ENCODE measurements at regions not wholly inside any gene's neighbourhood (a gene's known extent, or its start where the extent isn't known, plus 50 kb on each side); places are given as distances from the start of the nearest gene placed in this dataset.

DNA sequence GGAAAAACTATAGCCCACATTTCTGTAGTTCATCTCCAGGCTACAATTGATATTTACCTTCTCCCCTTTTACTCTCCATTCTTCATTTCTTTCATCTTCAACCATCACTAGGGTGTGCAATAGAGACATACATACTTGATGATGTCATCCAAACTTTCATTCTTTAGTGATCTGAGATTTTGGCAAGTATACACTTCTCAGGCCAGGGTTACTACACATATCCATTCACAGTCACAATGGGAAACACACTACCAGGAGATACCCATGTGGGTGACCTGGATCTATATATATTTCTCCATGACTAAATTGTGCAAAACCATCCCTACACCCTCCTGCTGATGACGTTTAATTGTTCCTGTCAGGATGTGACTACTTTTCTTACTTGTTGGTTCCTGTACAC, 769.5 kb upstream of the DPPA4 start:
- DNase-seq (ENCODE audit: low read depth) = no peak

DNA sequence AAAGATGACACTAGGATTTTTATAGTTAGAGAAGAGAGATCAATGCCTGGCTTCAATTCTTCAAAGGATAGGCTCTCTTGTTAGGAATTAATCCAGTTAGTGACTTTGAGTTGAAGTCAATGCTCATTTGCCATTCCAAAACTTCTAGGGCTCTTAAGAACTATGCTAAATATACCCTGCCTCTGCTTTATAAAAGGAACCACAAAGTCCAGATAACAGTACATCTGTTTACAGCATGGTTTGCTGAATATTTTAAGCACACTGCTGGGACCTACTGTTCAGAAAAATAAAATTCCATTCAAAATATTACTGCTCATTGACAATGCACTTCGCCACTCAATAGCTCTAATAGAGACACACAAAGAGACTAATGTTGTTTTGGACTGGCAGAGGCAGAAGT, 786.6 kb upstream of the DPPA4 start:
- no peak for DNase-seq (ENCODE audit: low read depth)

DNA sequence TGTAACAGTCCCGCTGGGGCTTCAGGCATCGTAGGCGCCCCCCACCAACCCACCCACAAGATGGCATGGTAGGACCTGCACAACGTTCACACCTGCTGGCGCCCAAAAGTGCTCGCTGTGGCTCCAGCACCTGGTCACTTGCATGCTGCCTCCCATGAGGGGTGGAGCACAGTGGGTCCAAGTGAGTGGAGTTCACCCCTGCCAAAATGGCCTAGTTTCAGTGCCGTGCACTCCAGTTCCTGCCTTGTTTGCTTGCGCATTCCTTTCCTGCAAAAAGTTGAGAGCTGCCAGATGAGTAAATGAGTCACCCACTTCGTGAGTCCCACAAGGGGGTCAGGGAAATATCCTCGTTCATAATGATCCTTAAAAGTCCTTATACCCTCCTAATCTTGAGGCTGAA, 788.7 kb upstream of the DPPA4 start:
- no peak for DNase-seq (ENCODE audit: low read depth)

DNA sequence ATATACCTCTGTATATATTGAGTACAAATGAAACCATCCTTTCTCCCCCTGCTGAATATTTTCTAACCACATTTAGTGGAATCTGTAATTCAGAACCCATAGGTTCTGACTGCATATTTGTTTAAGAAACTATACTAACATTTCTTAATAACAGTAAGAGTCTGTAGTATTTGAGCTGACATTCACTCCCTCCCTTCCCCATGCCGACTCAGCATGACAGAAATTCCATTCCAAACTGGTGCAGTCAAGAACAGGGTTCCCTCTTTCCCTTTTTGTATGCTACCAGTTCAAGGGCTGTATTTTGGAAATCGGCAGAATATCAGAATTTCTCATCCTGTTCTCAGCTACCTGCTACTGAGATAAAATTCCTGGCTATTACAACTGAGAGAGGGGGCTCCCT, 796.6 kb upstream of the DPPA4 start:
- DNase-seq (ENCODE audit: low read depth) = no peak

DNA sequence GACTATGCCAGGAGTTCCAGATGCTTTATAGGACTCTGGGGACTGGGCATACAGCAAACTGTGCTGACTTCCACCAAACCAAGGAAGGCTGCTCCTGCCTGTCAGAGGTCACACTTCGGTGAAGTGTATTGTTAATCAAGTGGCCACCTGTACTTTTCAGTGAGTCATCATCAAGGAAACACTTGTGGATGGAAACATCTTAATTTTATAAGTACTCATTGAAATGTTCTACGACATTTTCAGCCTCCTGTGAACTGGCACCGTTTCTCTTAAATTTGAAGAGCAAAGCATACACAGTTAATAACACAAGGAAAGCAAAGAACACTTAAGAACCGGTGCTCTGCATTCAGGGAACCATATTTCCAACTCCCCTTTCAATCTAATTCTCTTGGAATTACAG, 801.7 kb upstream of the DPPA4 start:
- no peak for DNase-seq (ENCODE audit: low read depth)

DNA sequence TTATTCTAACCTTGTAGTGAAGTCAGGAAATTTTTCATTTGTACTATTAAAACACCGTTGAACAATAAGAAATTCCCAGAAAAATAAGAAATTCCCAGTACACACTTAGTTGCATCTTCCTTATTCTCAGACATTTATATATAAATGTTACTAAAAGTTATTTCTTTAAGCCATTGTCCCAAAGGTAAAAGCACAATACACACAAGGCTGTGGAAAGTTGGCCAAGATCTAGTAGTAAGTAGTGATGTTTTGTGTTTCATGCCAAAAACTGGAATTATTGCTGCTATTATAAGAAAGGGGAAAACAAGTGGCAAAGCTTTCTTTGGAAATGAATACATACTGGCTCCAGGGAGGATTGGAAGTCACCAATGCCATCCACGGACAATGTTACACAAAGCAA, 802.5 kb upstream of the DPPA4 start:
- no peak for DNase-seq (ENCODE audit: low read depth)

DNA sequence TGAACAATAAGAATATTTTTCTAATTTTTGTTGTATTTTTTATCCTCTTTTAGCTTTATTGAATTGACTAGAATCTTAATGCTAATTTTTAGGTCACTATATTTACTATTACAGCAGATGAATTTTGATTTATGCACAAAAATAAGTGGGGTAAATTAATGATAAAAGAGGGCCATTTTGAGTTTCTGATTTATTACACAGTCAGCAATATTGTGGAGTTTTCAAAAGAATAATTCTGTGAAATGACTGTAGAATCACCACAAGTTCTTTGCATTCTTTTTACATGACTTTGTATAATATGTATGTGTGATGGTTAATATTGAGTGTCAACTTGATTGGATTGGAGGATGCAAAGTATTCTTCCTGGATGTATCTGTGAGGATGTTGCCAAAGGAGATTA, 812.4 kb upstream of the DPPA4 start:
- DNase-seq (ENCODE audit: low read depth) = no peak

DNA sequence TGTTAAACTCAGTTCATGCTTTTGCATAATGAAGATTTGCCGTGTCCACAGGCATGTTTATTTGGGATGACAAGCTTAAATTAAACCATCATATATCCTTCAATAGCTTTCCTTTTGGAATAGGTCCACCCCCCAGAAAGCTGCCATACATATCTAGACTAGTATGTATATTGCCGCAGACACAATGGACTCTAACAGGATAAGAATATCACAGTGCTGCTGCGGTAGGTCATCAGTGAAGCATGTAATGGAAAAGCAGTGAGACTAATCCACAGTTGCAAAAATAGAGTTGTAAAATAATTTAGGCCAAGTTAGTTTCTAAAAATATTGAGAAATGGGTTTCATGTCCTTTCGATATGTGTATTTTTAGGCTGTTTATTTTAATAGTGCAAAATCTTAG, 819.9 kb upstream of the DPPA4 start:
- no peak for DNase-seq (ENCODE audit: low read depth)

DNA sequence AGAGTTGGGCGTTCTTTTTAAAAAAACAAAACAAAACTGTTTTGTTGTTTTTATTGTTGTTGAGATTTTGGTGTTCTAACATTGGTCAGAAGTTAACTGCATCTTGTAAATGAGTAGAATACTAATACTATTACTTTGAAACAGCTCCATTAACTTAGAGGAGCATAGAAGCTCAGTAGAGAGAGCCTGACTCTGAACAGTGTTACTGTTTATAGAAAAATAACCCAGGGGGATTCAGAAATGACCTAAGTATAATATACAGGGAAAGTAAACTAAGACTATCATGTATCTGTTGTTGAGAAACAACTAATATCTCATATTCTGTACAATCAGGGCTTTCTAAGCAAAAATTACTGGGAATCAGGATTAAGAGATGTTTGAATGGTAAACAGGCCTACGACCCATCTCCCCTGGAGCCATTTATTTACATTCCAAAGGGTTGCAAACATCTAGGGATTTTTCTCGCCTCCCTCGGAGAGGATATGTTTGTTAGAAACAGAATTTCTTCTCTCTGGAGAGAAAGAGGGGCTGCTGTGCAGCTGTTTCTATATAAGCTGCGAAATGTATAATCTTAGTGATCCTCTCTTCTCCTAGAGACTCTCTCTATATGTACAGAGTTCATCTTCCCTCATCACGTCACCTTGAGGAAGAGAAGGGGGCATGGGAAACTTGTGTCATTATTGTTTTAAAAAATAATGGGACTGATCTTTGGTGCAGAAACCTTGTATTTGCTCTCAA, 827.5 kb upstream of the DPPA4 start:
- no peak for DNase-seq (ENCODE audit: low read depth)

DNA sequence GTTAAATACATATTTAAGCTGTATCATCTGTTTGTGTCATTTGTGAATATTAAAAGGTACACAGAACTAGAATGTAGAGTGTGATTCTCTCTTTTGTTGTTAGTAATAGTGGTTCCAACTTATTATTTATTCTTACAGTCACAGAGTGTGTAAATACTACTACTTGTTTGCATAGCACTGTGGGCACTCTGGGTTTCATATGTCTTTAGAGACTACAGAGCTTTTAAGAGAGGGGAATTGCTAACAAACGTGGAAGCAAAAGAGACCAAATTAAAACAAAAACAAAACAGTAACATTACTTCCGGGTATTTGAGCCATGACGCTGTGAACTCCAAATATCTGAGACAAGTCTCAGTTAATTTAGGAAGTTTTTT, 828.0 kb upstream of the DPPA4 start:
- no peak for DNase-seq (ENCODE audit: low read depth)

DNA sequence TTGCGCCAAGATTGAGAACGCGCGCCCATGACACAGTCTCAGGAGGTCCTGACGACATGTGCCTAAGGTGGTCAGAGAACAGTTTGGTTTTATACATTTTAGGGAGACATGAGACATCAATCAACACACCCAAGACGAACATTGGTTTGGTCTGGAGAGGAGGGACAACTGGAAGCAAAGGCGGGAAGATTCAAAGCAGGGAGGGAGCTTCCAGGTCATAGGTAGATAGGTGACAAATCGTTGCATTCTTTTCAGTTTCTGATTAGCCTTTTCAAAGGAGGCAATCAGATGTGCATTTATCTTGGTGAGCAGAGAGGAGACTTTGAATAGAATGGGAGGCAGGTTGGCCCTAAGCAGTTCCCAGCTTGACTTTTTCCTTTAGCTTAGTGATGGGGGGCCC, 828.4 kb upstream of the DPPA4 start:
- no peak for DNase-seq (ENCODE audit: low read depth)

DNA sequence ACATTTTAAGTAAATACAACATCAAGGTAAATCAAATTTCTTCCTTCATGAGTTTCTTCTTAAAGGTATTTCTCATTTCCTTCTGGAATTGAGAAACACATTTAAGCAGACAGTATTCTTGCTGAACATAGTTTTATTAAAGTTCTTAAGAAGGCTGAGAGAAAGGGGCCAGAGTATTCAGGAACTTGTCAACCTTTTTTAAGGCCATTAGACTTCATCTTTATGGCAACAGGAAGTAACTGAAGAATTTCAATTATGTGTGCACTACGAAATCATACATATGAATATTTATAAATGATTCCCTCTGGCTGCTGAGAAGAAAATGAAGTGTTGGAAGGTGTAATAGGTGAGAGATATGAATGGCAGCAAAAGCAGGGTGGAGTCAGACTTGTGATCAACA, 829.4 kb upstream of the DPPA4 start:
- no peak for DNase-seq (ENCODE audit: low read depth)

DNA sequence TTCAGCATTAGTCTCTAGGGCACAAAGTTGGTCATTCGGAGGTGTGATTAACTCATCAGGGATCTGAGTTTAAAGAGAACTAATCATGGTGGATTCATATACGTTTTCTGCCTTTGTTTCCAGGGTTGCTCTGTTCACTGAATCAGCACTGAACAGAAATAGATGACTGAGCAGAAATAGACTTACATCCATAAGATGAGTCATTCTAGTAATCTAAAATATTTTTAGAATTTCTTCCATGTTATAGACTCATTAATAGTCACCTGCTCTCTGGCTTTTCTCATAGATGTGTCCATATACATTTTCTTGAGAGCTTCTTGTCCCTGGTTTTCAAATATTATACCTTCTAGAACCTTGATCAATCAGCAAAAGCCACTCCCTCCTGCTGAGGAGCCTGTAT, 837.6 kb upstream of the DPPA4 start:
- DNase-seq (ENCODE audit: low read depth) = no peak

DNA sequence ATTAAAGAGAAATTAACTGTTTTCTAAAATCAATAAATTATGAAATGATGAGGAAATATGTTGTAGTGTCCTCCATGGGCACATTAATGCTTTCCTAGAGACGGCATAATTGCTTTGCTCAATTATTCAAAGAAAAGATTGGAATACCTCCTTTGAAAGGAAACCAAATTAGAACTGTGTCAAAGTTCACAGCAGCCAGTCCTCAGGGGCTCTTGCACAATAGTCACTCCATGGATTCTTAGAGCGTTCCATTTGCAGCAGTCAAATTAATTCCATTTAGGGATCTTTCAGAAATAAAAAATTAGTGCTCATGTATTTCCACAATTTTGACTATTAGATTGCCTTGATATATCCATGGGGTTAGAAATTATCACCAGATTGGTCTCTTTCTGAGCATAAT, 841.6 kb upstream of the DPPA4 start:
- no peak for DNase-seq (ENCODE audit: low read depth)

DNA sequence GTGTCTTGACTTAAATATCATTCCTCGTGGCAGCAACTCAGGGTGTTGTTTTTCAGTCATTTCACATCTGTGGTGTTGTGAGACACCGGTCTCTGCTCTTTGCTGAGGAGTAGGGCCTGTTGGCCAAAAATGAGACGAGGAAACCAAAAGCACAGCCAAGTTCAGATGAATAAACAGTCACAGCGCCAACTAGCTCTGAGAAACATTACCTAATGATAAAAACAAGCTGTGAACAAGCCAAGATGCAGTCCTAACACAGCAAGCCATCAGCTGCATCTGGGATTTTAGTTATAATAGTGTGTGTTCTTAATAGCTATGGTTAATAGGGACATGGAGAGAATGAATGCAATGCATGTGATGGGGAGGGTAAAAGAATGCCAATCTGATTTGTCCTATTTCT, 843.4 kb upstream of the DPPA4 start:
- DNase-seq (ENCODE audit: low read depth) = no peak

DNA sequence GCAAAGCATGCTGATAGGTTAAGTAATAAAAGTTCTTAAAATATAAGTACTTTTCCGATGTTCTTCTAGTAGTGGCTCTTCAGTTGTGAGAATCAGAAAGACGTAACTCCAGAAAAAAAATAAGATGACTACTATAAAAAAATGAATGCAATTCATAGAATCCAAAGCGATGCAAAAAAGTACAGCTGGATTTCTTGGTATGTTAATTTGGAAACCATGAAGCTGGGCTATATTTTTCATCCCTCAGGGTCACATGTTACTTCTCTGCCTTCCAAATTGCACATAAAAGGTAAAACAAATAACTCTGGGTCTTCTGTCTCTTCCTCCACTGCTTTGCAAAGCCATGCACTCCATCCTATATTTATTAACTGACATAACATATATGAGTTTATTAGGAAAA, 843.9 kb upstream of the DPPA4 start:
- DNase-seq (ENCODE audit: low read depth) = no peak

DNA sequence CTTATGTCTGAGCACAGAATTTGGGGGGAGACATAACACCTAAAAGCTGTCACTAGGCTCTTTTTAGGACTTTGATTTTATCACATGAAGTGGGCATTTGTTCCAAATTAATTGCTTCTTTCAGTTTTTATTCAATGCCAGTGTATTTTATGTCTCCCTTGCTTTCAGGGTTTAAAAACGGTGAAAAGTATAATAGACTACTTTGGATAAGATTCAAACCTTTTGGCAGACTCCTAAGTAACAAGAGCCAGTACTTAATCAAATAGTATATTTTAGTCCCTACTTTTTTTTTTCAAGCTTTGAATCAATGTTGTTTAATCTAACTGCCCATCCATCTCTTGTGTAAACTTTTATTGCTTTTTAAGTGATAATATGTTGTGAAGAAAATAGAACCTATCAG, 847.2 kb upstream of the DPPA4 start:
- DNase-seq (ENCODE audit: low read depth) = no peak

DNA sequence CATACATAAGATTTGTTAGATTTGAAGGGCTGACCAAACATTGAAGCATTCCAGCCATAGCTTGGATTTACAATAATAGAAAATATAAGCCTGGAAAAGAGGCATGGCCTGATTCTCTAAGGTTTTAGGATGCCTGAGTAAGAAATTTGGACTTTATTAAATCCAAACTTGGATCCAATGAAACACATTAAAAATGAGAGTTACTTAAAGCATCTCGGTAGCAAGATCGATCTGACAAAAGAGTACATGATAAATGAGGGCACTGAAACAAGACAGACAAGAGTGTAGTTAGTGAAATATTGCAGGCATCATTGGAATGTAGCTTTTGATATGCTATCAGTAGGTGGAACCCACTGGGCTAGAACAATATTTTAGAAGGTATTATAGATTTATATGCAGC, 855.7 kb upstream of the DPPA4 start:
- no peak for DNase-seq (ENCODE audit: low read depth)

DNA sequence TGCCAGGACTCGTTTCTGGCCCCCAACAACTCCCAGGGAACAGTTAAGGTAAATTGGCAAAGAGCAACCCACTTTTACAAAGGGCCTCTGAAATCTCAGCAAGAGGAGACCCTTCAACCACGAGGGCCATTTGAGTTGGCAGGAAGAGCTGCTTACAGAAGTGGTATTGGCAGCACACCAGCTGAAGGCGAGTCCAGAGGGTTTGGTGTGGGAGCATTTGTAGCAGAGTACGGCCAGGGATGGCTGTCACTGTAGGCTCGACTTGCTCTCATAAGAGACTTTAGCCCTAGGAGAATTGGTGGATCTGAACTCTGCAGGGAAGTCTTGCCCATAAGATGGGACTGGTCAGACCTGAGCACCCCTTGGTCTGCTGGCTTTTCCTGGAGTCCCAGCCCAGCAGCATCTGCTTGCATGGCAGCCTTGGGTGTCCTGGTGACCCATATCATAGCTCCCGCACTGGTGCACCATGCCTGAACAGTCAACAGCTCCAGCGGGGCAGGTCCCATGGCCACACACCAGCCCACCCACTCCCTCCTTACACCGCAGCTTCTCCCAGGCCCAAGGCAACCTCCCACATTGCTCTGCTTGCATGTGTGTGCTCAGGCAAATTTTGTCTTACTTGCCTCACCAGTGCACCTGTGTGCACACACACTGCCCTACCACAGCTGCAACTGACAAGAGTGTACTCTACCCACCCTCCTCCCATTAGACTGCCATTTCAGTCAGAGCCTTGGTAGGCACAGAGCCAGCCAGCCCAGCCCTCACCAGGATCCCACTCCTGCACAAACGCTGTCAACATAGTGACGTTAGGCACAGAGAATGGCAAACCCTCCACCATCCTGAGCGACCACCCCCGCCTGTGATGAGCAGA, 861.6 kb upstream of the DPPA4 start:
- no peak for DNase-seq (ENCODE audit: low read depth)

DNA sequence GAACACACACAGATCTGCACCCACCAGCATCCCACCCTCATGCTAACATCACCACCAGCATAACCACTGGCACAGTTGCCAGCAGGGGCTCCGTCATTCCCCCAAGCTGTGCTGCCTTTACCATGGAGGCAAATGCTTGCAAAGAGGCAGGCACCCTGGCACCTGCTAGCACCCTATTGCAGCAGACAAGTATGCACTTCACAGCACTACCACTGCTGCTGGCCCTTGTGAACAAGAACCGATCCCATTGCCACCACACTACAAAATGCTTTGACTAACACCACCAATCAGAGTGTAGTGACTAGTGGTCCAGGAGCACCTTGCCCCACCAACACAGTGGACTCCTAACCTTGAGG, 862.2 kb upstream of the DPPA4 start:
- no peak for DNase-seq (ENCODE audit: low read depth)

DNA sequence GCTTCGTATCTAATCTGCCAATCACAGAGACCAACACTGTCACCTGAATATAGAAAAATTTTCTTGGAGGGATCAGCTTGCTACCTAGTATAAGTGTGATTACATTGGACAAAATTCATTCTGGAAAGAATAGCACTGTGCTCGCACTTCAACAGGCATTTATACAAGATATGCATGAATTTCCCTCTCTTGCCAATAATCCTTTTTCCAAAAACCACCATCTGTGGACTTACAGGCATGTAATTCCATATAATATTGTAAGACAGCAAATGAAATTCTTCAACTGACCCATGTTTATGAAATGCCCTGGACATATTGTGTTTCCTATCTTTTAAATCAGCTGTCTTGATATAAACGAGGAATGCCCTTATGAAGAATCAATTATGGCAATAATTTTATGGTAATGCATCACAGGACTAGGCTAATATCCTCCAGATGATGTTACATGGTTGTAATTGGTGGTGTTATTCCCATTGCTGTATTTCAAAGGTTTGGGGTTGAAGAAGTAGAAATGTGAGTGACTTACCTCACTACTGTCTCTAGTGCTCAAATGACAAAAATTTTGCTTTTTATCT, 861.4 kb upstream of the NECTIN3 start:
- no peak for DNase-seq (ENCODE audit: low read depth)

DNA sequence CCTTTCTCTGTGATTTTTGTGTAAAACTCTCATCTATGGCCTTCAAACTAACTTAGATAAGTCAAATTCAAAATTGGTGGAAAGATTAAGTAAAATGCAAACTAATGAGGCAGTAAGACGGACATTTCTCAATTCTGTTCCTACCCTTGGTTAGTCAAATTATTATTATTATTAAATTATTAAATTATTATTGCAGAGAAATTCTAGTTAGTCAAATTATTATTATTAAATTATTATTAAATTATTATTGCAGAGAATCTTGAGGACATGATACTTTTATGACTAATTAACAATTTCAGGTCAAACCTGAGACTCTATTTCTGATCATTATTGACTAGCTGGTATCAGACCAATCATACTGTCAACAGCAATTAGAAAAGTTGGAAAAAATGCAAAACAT, 845.0 kb upstream of the NECTIN3 start:
- DNase-seq (ENCODE audit: low read depth) = no peak

DNA sequence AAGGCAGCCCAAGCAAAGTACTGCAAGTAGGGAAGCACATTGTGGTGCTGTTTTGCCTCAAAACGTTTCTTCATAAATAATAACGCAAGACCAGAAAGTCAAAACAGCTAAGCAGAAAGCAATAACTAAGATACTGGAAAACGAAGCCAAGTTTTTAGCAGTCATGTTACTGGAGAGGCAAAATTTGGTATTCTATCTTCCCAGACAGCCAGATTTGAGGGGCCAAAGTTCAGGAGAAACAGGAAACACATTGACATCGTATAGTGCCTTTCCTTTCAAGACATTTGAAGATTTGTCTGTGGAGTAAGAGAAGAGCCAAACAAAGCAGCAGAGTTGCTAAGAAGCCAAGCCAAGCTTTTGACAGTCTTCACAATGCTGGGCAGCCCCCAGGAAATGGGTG, 843.6 kb upstream of the NECTIN3 start:
- no peak for DNase-seq (ENCODE audit: low read depth)

DNA sequence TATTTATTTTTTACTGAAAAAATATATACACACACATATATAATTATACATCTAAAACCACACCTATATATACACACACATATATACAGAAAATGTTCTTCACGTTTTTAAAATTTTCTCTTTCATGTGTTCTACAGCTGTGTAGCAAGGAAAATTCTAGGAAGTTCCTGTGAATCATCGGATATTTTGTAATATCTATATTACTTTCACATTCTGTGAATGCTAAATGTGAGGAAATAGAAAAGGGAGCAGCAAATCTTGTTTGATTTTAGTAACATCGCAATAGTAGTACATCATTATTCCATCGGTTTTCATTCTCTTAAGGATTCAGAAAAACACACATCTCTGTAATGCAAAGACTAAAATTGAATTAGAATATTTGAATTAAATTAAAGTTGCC, 836.8 kb upstream of the NECTIN3 start:
- DNase-seq (ENCODE audit: low read depth) = no peak
